ENCODE measurements at regions not wholly inside any gene's neighbourhood (a gene's known extent, or its start where the extent isn't known, plus 50 kb on each side); places are given as distances from the start of the nearest gene placed in this dataset.
A peak's percentile ranks its signal among the peaks of the same experiment; 100 is the strongest.

DNA sequence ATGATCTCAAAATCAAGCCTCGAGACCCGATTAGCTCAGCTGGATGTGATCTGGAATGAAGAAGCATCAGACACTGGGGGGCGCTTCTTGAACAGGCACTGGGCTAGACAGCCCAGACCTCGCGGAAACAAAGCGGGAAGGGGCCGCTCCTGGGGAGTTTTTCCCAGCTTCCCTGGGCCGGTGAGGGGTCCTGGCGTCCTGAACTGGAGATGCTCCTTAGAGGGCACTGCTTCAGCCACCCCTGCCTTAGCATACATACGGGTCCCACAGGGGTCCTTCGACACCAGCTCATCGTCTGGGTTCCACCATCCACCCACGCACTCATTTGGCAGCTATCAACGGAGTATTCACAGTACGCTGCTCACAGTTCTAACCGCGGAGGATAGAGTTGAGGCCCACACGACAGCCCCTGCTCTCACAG, 146.7 kb downstream of the TSN start:
- DNase-seq, result no peak

- no peak for DNase-seq
These were observed 147.2 kb downstream of the TSN start for GRCh38 chr2:121902616-121903015.

DNA sequence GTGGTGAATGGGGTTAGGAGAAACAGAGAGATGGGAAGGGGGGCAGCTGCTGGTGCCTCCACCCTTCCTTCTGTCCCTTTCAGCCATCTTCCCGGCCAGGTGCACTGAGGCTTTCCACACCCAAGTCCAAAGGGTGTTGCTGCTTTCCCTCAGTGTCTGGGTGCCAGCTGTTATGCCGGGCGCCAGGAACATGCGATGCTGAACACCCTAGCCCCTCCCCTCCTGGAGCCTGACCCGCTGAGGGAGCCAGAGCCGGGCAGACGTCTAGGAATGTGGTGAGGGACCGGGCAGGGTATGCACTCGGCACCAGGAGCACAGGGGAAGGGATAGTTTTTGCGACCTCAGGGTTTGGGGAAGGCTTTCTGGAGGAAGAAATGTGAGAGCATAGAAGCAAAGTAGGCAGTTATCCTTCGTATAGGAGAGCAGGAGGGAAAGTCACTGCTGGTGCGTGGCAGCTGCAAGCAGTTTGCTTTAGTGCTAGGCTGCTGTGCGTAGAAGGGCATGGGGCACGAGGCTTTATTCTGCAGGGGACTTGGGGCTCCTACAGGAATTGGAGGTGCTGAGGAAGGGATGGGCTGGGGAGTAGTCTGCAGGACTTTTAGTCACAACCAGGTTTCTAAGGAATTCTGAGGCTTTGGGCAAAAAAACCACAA, 147.7 kb downstream of the TSN start:
- no peak for DNase-seq

DNA sequence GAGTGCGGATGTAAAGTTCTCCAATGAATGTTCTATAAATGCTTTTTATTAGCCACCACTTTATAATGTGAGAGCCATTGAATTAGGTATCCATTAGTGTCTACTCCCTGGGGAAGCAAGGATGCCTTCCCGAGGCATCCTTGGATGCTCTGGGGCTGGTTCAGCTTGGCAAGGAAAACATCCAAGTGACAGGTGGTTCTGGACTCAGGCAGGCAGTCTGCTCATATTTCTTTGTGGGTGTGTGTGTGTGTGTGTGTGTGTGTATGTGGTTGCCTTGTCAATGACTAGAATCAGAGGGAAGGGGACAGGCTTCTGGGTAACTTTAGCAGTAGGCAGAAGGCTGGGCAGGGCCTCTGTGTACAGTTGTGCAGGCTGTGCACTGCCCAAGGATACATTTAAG, 149.2 kb downstream of the TSN start:
- no peak for DNase-seq

DNA sequence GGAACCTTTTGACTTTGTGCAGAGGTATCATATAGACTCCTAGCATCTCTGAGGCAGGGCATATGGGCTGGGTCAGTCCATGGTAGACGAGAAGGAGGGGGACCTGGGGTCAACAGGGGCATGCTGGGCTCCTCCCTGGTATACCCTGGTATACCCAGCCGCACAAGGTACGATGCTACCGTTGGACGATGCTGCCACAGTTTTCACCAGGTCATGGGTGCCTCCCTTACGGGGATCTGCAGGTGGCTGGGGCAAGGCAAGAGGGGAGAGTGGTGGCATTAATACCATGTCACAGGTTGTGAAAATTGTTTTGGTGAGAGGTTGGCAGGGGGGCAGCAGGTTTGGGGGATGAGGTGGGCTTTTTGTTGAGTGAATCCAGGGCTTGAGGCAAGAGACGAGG, 149.8 kb downstream of the TSN start:
- DNase-seq, result no peak

DNA sequence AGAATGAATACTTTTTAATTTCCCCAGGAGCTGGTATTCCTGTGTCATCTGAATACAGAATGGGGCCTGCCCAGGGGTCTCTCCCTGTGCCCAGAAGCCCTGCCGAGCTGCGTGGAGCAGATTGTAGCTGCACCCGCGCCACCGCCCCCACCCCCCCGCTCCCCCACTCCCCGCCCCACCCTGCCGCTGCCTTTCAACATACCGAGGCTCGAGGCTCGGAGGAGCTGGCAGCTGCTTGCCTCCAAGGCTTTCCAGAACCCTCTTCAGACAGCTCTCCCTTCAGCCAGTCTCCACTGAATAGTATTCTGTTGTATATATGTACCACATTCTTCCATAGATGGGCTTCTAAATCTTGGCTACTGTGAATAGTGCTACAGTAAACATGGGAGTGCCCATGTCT, 150.7 kb downstream of the TSN start:
- no peak for DNase-seq

GRCh38 chr2:121907928-121908327, 152.5 kb downstream of the TSN start:
- peak; percentile 17 for DNase-seq

GRCh38 chr2:121910139-121910538, 154.7 kb downstream of the TSN start:
- no peak for DNase-seq

- DNase-seq, result no peak
These were observed 155.6 kb downstream of the TSN start for GRCh38 chr2:121911036-121911435.

- DNase-seq, result no peak
These were observed 161.7 kb downstream of the TSN start for GRCh38 chr2:121917143-121917542.

GRCh38 chr2:121918231-121918630, 162.8 kb downstream of the TSN start:
- no peak for DNase-seq

- no peak for DNase-seq
These were observed 164.4 kb downstream of the TSN start for GRCh38 chr2:121919803-121920202.

DNA sequence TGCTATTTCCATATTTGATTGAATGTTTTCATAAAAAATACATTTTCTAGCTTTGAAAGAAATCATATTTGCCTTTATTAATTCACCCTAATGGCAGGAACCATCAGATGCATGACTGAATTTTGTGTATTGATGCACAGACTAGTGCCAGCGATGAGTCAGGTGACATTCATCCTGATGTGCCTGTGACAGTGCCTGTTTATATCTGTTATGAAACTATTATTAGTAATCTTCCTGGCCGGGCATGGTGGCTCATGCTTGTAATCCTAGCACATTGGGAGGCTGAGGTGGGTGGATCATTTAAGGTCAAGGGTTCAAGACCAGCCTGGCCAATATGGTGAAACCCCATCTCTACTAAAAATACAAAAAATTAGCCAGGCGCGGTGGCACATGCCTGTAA, 170.0 kb downstream of the TSN start:
- no peak for DNase-seq

DNA sequence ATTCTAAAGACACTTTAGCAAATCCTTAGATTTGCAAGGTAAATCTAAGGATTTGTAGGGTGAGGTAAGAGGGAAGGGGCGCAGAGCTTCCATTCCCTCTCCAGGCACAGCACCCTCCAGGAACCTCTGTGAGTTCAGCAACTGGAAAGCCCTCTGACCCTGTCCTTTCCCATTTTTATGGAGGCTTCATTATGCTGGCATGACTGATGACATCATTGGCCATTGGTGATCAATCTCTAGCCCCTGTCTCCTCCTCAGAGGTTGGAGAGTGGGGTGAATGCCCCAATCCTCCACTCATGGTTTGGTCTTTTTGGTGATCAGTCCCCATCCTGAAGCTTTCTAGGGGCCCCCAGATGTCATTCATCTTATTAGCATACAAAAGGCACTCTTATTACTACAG, 187.8 kb downstream of the TSN start:
- DNase-seq, result no peak

- no peak for DNase-seq
These were observed 188.8 kb downstream of the TSN start for GRCh38 chr2:121944072-121944831.

DNA sequence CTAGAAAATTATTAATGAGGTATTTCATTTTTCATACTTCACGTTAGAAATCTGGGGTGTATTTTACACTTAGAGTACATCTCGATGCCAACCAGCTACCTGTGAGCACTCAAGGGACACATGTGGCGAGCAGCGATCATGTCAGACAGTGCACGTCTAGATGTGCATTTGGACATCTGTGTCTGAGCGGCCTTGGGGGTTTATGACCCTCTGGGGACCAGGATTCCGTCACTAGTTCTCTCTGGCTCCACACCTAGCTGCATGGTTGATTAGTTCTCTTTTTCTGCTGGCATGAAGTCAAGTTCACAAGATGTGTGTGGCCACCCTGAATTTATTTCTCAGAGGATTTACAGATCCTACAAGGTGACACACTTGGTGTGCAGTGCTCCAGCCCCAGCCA, 192.2 kb downstream of the TSN start:
- no peak for DNase-seq

- no peak for DNase-seq
These were observed 193.8 kb downstream of the TSN start for GRCh38 chr2:121949271-121949670.

DNA sequence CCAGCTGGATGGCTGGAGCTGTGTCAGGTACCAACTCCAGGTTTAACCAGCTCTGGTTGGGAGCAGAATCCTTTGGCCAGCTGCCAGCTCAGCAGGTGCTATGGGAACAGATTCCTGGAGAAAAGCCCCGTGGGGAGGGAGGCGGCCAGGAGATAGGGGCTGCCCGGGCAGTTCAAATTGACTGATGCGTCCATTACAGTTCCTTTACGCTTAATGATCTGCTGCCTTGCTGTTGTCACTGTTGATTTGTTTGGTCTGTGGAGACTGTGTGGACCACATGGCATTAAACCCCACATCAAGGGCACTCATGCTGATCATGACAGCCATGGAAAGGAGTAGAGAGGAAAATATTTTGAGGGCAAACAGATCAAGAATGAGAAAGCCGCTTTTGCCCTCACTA, 200.0 kb downstream of the TSN start:
- peak; percentile 6 for DNase-seq

DNA sequence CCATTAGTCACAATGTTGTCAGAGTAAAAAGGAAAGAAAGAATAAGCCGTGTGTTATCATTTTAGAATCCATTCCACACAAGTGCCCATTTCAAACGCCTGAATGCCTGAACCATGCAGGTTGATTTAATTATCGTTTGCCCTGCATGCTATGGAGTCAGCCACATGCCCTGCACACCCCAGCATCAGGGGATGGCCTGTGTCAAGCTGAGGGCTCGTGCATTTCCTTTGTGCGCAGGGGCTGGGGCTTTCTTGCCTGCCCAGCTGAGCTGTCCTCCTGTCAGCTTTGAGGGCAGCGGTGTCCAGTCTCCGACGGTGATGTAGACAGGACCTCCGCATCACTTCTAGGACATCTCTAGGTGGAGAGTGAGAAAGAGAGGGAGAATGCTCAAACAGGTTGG, 200.4 kb downstream of the TSN start:
- DNase-seq, result no peak

DNA sequence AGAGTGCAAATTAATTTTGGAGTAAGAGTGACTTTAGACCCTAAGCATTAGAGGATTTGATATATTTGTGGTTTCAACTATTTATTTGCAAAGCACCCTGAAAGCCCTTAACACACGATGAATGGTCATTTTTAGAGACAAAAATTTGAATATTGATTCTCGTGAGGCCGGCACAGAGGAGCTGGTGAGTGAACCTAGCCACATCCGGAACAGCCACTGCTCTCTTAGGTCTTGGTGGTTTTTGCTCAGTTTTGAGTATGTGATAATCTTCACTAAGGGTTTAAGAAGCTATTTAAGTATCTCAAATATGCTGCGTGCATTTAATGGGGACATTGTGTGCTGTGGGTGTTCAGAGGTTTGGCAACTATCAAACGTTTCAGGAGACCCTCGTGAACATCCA, 204.8 kb downstream of the TSN start:
- DNase-seq, result no peak

DNA sequence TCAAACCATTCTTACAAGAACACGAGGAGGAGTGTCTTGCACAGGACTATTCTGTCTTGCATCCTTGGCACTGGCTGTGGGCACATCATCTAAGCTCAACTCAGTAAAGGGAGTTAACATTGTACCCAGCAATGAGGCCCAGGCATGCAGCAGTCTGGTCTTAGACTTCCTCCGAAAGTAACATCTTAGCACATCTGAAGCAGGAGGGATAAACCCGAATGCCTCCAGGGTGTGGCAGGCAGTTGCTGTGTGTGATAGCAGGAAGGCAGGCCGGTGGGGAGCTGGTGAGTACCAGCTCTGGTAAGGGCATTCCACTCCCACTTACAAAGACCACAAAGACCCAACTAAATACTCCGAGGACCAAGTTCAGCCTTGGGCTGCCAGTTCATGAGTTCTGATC, 206.3 kb downstream of the TSN start:
- DNase-seq, result no peak

DNA sequence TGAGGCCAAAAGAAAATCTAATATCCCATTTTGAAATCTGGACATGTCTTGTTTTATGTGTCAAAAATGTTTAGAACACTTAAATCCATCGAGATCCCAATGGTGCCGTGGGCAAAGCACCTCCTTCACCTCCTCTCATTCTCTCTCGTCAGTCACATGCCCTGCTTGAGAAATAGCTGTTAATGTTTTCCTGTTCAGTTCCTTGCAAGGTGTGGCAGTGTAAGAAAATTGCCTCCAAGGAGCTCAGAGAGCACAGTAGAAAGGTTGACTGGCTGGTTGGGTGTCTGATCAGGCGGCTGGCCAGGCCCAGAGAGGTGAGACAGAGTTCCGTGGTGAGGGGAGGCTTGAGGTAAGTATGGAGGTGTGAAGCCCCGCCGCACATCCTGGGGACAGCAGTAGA, 210.2 kb downstream of the TSN start:
- no peak for DNase-seq

GRCh38 chr2:121966663-121967062, 211.2 kb downstream of the TSN start:
- DNase-seq, result no peak

DNA sequence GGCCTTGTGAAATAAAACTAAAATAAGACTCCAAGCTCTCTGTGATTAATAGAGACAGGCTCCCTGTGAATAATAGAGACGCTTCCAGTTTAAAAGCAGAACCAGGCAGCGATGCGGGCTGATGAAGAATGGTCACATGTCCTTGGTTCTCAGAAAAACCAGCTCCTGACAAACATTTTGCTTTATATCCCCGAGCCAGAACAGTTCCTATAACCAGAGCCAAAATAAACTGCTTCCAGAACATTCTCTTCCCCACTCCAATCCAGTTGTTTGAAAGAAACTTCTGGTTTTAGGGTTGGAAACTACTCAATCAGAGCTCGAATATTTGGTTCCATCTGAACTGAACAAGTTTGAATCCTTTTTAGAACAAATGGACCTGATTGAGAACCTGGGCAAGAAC, 213.7 kb downstream of the TSN start:
- no peak for DNase-seq
